DMS 273 (cell line): ENCODE measurements at regions not wholly inside any gene's neighbourhood (a gene's known extent, or its start where the extent isn't known, plus 50 kb on each side); places are given as distances from the start of the nearest gene placed in this dataset.

Source experiments
- DNase-seq: peaks from one replicate; lab custom pipeline; 2025; ENCODE audit not compliant: unreplicated experiment; lab: John Stamatoyannopoulos, UW

- no peak for DNase-seq
These were observed 176.5 kb downstream of the MEX3B start for GRCh38 chr15:81869161-81869954.

- DNase-seq: no peak
These were observed 179.8 kb downstream of the MEX3B start for GRCh38 chr15:81865850-81866537.

GRCh38 chr15:81863162-81863561, 182.7 kb downstream of the MEX3B start:
- DNase-seq: no peak

- no peak for DNase-seq
These were observed 185.9 kb downstream of the MEX3B start for GRCh38 chr15:81859737-81860516.

- no peak for DNase-seq
These were observed 187.2 kb downstream of the MEX3B start for GRCh38 chr15:81858586-81858985.

GRCh38 chr15:81858136-81858535, 187.7 kb downstream of the MEX3B start:
- DNase-seq: no peak

GRCh38 chr15:81856634-81857026, 189.2 kb downstream of the MEX3B start:
- no peak for DNase-seq

- no peak for DNase-seq
These were observed 189.7 kb downstream of the MEX3B start for GRCh38 chr15:81856001-81856633.

GRCh38 chr15:81853150-81853748, 192.6 kb downstream of the MEX3B start:
- DNase-seq: no peak

- no peak for DNase-seq
These were observed 193.2 kb downstream of the MEX3B start for GRCh38 chr15:81852411-81853149.

GRCh38 chr15:81851757-81852156, 194.1 kb downstream of the MEX3B start:
- DNase-seq: no peak

GRCh38 chr15:81851325-81851724, 194.5 kb downstream of the MEX3B start:
- DNase-seq: no peak

- DNase-seq: no peak
These were observed 196.5 kb downstream of the MEX3B start for GRCh38 chr15:81849289-81849688.

- DNase-seq: no peak
These were observed 197.1 kb downstream of the MEX3B start for GRCh38 chr15:81848701-81849100.

GRCh38 chr15:81843757-81844407, 201.9 kb downstream of the MEX3B start:
- DNase-seq: no peak

- DNase-seq: no peak
These were observed 202.6 kb downstream of the MEX3B start for GRCh38 chr15:81843226-81843625.

GRCh38 chr15:81839387-81839786, 206.4 kb downstream of the MEX3B start:
- DNase-seq: no peak

- no peak for DNase-seq
These were observed 210.1 kb downstream of the MEX3B start for GRCh38 chr15:81835731-81836130.

- DNase-seq: no peak
These were observed 215.3 kb downstream of the MEX3B start for GRCh38 chr15:81830520-81830919.

- DNase-seq: no peak
These were observed 215.9 kb downstream of the MEX3B start for GRCh38 chr15:81829918-81830317.
